ENCODE measurements at regions not wholly inside any gene's neighbourhood (a gene's known extent, or its start where the extent isn't known, plus 50 kb on each side); places are given as distances from the start of the nearest gene placed in this dataset.

- no peak for DNase-seq
These were observed 50.4 kb upstream of the RGMA start for GRCh38 chr15:93139436-93139835.

GRCh38 chr15:93138681-93139250 lies 49.8 kb upstream of the RGMA start:
- DNase-seq, result no peak

Data from NCI-H774 (cell line).